Nephron (organoid): ENCODE measurements at regions not wholly inside any gene's neighbourhood (a gene's known extent, or its start where the extent isn't known, plus 50 kb on each side); places are given as distances from the start of the nearest gene placed in this dataset.
A peak's percentile ranks its signal among the peaks of the same experiment; 100 is the strongest.
"Not testable (repeated sequence)": the region's sequence is repeated elsewhere in the genome, so short reads cannot be mapped to it uniquely, and the experiment has no call there.

Source experiments
- H3K27ac Mint-ChIP-seq, 3 experiments: 2 replicates each; pipeline ENCODE4 v1.8.0; 2020; ENCODE audit warnings: mixed read lengths in 3 of 3, mild to moderate bottlenecking in 2 of 3, moderate library complexity in 1 of 3
- H3K27me3 Mint-ChIP-seq: 2 replicates; pipeline ENCODE4 v1.8.0; 2021; ENCODE audit warnings: low read depth, mild to moderate bottlenecking, moderate library complexity, mixed read lengths
- H3K36me3 Mint-ChIP-seq: 2 replicates; pipeline ENCODE4 v1.8.0; 2020; ENCODE audit warnings: low read depth, mixed read lengths
- H3K4me1 Mint-ChIP-seq: 2 replicates; pipeline ENCODE4 v1.8.0; 2020; ENCODE audit warnings: mixed read lengths
- H3K4me3 Mint-ChIP-seq, 3 experiments: 2 replicates each; pipeline ENCODE4 v1.8.0; 2020; ENCODE audit warnings: mild to moderate bottlenecking in 3 of 3, mixed read lengths in 3 of 3, moderate library complexity in 2 of 3
- H3K9me3 Mint-ChIP-seq: 2 replicates; pipeline ENCODE4 v1.8.0; 2020; ENCODE audit warnings: mixed read lengths
- CTCF ChIP-seq, 3 experiments: fragments of 200-600 bp; sonication (generic); IDR thresholded peaks; one replicate each; pipeline ENCODE4 v1.5.0; 2021; ENCODE audit warnings: antibody characterized with exemption in 3 of 3; ENCODE audit not compliant: unreplicated experiment in 3 of 3

GRCh38 chr12:33156042-33156441 is 259.5 kb upstream of the PKP2 start:
- Mint-ChIP-seq H3K9me3 (peaks cover 7% of the 10 kb centered on the region), H3K4me1 (no peaks in the 10 kb centered on the region), H3K27me3 (no peaks in the 10 kb centered on the region), H3K36me3 (no peaks in the 10 kb centered on the region), H3K27ac (no peak overlapping the region), H3K4me3 (no peak overlapping the region)
- TF ChIP-seq CTCF (IDR thresholded peaks at IDR 0.05; ENCODE audit: unreplicated experiment in 3 of 3) = no peak

- H3K27me3 Mint-ChIP-seq, H3K27ac Mint-ChIP-seq, H3K36me3 Mint-ChIP-seq, H3K4me3 Mint-ChIP-seq, H3K4me1 Mint-ChIP-seq: not testable (repeated sequence)
- peaks cover 30% of the 10 kb centered on the region for H3K9me3 Mint-ChIP-seq
Measured at GRCh38 chr12:33147292-33147691, 250.7 kb upstream of the PKP2 start.

GRCh38 chr12:33129500-33129899 is 232.9 kb upstream of the PKP2 start:
- Mint-ChIP-seq H3K27me3 (no peaks in the 10 kb centered on the region), H3K36me3 (no peaks in the 10 kb centered on the region), H3K9me3 (no peaks in the 10 kb centered on the region), H3K4me3 (no peak overlapping the region), H3K4me1 (no peaks in the 10 kb centered on the region), H3K27ac (no peak overlapping the region)
- no peak for TF ChIP-seq CTCF (IDR thresholded peaks at IDR 0.05; ENCODE audit: unreplicated experiment in 3 of 3)

- H3K27ac Mint-ChIP-seq = peak overlapping the region in 1 of 3 experiments; percentile 25
- H3K9me3 Mint-ChIP-seq = no peaks in the 10 kb centered on the region
- H3K27me3 Mint-ChIP-seq = no peaks in the 10 kb centered on the region
- TF ChIP-seq CTCF (IDR thresholded peaks at IDR 0.05; ENCODE audit: unreplicated experiment in 3 of 3) = no peak
- no peaks in the 10 kb centered on the region for H3K36me3 Mint-ChIP-seq
- H3K4me1 Mint-ChIP-seq = no peaks in the 10 kb centered on the region
- no peak overlapping the region for H3K4me3 Mint-ChIP-seq
Measured at GRCh38 chr12:33125755-33126154, 229.2 kb upstream of the PKP2 start.

GRCh38 chr12:33116284-33116683 is 219.7 kb upstream of the PKP2 start:
- H3K4me3 Mint-ChIP-seq = no peak overlapping the region
- no peaks in the 10 kb centered on the region for H3K4me1 Mint-ChIP-seq
- no peak overlapping the region for H3K27ac Mint-ChIP-seq
- no peak for TF ChIP-seq CTCF (IDR thresholded peaks at IDR 0.05; ENCODE audit: unreplicated experiment in 3 of 3)
- H3K9me3 Mint-ChIP-seq = no peaks in the 10 kb centered on the region
- H3K36me3 Mint-ChIP-seq = no peaks in the 10 kb centered on the region
- H3K27me3 Mint-ChIP-seq = no peaks in the 10 kb centered on the region

GRCh38 chr12:33115716-33116115 is 219.1 kb upstream of the PKP2 start:
- no peak overlapping the region for H3K4me3 Mint-ChIP-seq
- H3K36me3 Mint-ChIP-seq = no peaks in the 10 kb centered on the region
- H3K4me1 Mint-ChIP-seq = no peaks in the 10 kb centered on the region
- no peaks in the 10 kb centered on the region for H3K9me3 Mint-ChIP-seq
- no peak for TF ChIP-seq CTCF (IDR thresholded peaks at IDR 0.05; ENCODE audit: unreplicated experiment in 3 of 3)
- no peaks in the 10 kb centered on the region for H3K27me3 Mint-ChIP-seq
- no peak overlapping the region for H3K27ac Mint-ChIP-seq
